PC-9 (cell line): ENCODE measurements at regions not wholly inside any gene's neighbourhood (a gene's known extent, or its start where the extent isn't known, plus 50 kb on each side); places are given as distances from the start of the nearest gene placed in this dataset.

Source experiments
- BruUV-seq: library from RNA; stranded (reverse); fragments of 400-500 nt; replicated peaks from 2 replicates; lab custom pipeline; 2021; lab: Mats Ljungman, UMichigan
- CTCF ChIA-PET: fragments of 300-600 bp; sonication (Branson Sonifier 250); formaldehyde crosslinking; loops from one replicate; lab custom pipeline; 2022; ENCODE audit warnings: antibody characterized with exemption; lab: Charles Lee
- POLR2A ChIA-PET: fragments of 300-600 bp; sonication (Branson Sonifier 250); formaldehyde crosslinking; loops from one replicate; lab custom pipeline; 2022; ENCODE audit warnings: antibody characterized with exemption; ENCODE audit not compliant: unreplicated experiment; lab: Charles Lee
- DNase-seq, 2 experiments: peaks; one replicate each; pipeline versions ENCODE4 v3.0.0 to v3.0.0-alpha.2; 2015 to 2022; ENCODE audit warnings: mixed read lengths in 1 of 2
- H2AFZ ChIP-seq: fragments of 200-600 bp; sonication (generic); 2 replicates; pipeline ENCODE4 v1.8.1; 2017; ENCODE audit warnings: antibody characterized with exemption
- H3F3A ChIP-seq: fragments of 200-600 bp; sonication (generic); 2 replicates; pipeline ENCODE4 v1.8.1; 2017; ENCODE audit warnings: antibody characterized with exemption, mild to moderate bottlenecking, low read depth; ENCODE audit not compliant: insufficient read depth
- H3K27ac ChIP-seq: fragments of 200-600 bp; sonication (generic); 2 replicates; pipeline ENCODE4 v1.6.1; 2016; ENCODE audit warnings: mixed run types
- H3K27me3 ChIP-seq: fragments of 200-600 bp; sonication (generic); 2 replicates; pipeline ENCODE4 v1.6.1; 2016; ENCODE audit warnings: low read depth, mixed run types; ENCODE audit not compliant: insufficient read depth
- H3K36me3 ChIP-seq: fragments of 200-600 bp; sonication (generic); 2 replicates; pipeline ENCODE4 v1.6.1; 2016; ENCODE audit warnings: low read depth, mixed run types
- H3K4me1 ChIP-seq: fragments of 200-600 bp; sonication (generic); replicated peaks from 2 replicates; pipeline ENCODE4 v1.6.1; 2016; ENCODE audit warnings: mixed run types; ENCODE audit not compliant: insufficient read depth
- H3K4me2 ChIP-seq: fragments of 200-600 bp; sonication (generic); 2 replicates; pipeline ENCODE4 v1.6.1; 2017; ENCODE audit warnings: mixed run types
- H3K4me3 ChIP-seq: fragments of 200-600 bp; sonication (generic); 2 replicates; pipeline ENCODE4 v1.6.1; 2016; ENCODE audit warnings: mixed run types
- H3K79me2 ChIP-seq: fragments of 200-600 bp; sonication (generic); 2 replicates; pipeline ENCODE4 v1.6.1; 2017; ENCODE audit warnings: low read depth, mixed run types
- H3K9me2 ChIP-seq: fragments of 200-600 bp; sonication (generic); 2 replicates; pipeline ENCODE4 v1.8.1; 2017; ENCODE audit warnings: mild to moderate bottlenecking; ENCODE audit not compliant: insufficient read depth
- H3K9me3 ChIP-seq: fragments of 200-600 bp; sonication (generic); 2 replicates; pipeline ENCODE4 v1.8.1; 2016; ENCODE audit warnings: low read depth; ENCODE audit not compliant: insufficient read depth
- H4K20me1 ChIP-seq: fragments of 200-600 bp; sonication (generic); 2 replicates; pipeline ENCODE4 v1.8.1; 2017; ENCODE audit not compliant: insufficient read depth
- EZH2 ChIP-seq: fragments of 200-600 bp; sonication (generic); IDR thresholded peaks from 2 replicates; pipeline ENCODE4 v1.8.0; 2017; ENCODE audit warnings: antibody characterized with exemption, low read depth
- intact Hi-C: fragments of 100-400 bp; cut with micrococcal nuclease; formaldehyde crosslinking; loops from one replicate; pipeline ENCODE4 v1.10.0; 2022; ENCODE audit not compliant: unreplicated experiment
- TF ChIP-seq, protein P1 (sequence below): fragments of 200-600 bp; sonication (generic); conservative IDR thresholded peaks from 2 replicates; pipeline ENCODE4 v1.6.1; 2017; ENCODE audit warnings: mixed run types, antibody characterized with exemption, mild to moderate bottlenecking, moderate library complexity

DNA sequence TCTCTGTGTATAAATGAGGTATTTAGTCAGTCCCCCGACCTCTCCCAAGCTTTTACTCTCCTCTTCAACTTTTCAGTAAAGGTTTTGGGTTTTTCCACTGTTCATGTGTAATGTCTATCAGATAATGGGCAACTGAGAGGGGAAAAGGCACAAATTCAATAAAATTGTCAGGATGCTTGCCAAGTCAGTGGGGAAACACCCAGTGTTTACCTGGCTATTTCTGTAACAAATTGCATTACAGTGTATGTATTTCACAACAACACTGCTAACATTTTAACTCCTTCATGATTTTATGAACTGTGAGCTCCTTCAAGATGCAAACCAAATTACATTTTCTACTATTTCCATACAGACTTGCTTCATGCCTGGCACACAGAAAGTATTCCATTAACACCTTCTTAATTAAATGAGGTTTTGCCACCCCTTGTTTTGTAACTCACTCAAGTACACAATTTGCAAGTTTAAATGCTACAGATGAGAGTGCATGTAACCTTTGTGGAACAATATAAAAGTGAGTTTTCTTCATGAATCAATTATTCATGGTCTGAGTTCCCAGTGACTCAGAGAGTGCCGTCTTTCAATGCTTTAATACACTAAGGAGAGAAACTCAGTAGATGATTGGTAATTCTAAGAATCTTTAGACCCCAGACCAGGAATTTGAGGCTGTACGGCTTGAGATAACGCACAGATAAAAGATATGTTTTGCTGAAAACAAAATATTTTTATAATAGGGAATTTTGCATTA is 149.8 kb upstream of the TLL1 start:
- no peak for DNase-seq
- Histone ChIP-seq H3K4me3 (no peak overlapping the region), H3K79me2 (no peaks in the 10 kb centered on the region), H3K4me2 (no peak overlapping the region), H3K9me2 (no peaks in the 10 kb centered on the region), H4K20me1 (no peaks in the 10 kb centered on the region), H3K4me1 (no peaks in the 10 kb centered on the region; the same call in 1 of the 2 replicates), H3F3A (no peaks in the 10 kb centered on the region), H3K36me3 (no peaks in the 10 kb centered on the region), H3K9me3 (no peaks in the 10 kb centered on the region), H3K27me3 (no peaks in the 10 kb centered on the region), H2AFZ (no peak overlapping the region), H3K27ac (no peak overlapping the region)
- BruUV-seq = no TSS peak
- ChIA-PET CTCF (no interaction called here), POLR2A (interaction anchor here (0.5 kb wide), 1 partner anchor 1157 kb away, joined by 4 read pairs; no protein-coding TSS in a partner anchor)
- no peak for TF ChIP-seq EZH2
- TF ChIP-seq, protein P1, sequence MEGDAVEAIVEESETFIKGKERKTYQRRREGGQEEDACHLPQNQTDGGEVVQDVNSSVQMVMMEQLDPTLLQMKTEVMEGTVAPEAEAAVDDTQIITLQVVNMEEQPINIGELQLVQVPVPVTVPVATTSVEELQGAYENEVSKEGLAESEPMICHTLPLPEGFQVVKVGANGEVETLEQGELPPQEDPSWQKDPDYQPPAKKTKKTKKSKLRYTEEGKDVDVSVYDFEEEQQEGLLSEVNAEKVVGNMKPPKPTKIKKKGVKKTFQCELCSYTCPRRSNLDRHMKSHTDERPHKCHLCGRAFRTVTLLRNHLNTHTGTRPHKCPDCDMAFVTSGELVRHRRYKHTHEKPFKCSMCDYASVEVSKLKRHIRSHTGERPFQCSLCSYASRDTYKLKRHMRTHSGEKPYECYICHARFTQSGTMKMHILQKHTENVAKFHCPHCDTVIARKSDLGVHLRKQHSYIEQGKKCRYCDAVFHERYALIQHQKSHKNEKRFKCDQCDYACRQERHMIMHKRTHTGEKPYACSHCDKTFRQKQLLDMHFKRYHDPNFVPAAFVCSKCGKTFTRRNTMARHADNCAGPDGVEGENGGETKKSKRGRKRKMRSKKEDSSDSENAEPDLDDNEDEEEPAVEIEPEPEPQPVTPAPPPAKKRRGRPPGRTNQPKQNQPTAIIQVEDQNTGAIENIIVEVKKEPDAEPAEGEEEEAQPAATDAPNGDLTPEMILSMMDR = no peak
- intact Hi-C loops = no loop called here

GRCh38 chr4:165724786-165725185 is 148.3 kb upstream of the TLL1 start:
- H4K20me1 ChIP-seq = no peaks in the 10 kb centered on the region
- DNase-seq = no peak
- no peak overlapping the region for H3K4me3 ChIP-seq
- ChIA-PET POLR2A (no interaction called here), CTCF (no interaction called here)
- no peaks in the 10 kb centered on the region; the same call in 1 of the 2 replicates for H3K4me1 ChIP-seq
- no peaks in the 10 kb centered on the region for H3K9me3 ChIP-seq
- no peaks in the 10 kb centered on the region for H3K79me2 ChIP-seq
- no peaks in the 10 kb centered on the region for H3K36me3 ChIP-seq
- H3K4me2 ChIP-seq = no peak overlapping the region
- TF ChIP-seq EZH2 = no peak
- TF ChIP-seq, protein P1 = no peak
- H3F3A ChIP-seq = no peaks in the 10 kb centered on the region
- H3K9me2 ChIP-seq = no peaks in the 10 kb centered on the region
- BruUV-seq = no TSS peak
- no peak overlapping the region for H2AFZ ChIP-seq
- H3K27ac ChIP-seq = no peak overlapping the region
- intact Hi-C loops = no loop called here
- no peaks in the 10 kb centered on the region for H3K27me3 ChIP-seq

GRCh38 chr4:165725352-165725751 is 147.7 kb upstream of the TLL1 start:
- Histone ChIP-seq H3K9me3 (no peaks in the 10 kb centered on the region), H3K4me1 (no peaks in the 10 kb centered on the region; the same call in 1 of the 2 replicates), H3K9me2 (no peaks in the 10 kb centered on the region), H3K4me2 (no peak overlapping the region), H3K27ac (no peak overlapping the region), H4K20me1 (no peaks in the 10 kb centered on the region), H3K36me3 (no peaks in the 10 kb centered on the region), H3F3A (no peaks in the 10 kb centered on the region), H2AFZ (no peak overlapping the region), H3K79me2 (no peaks in the 10 kb centered on the region), H3K27me3 (no peaks in the 10 kb centered on the region), H3K4me3 (no peak overlapping the region)
- ChIA-PET CTCF (no interaction called here), POLR2A (no interaction called here)
- no peak for DNase-seq
- intact Hi-C loops = no loop called here
- TF ChIP-seq, protein P1 = no peak
- no peak for TF ChIP-seq EZH2
- BruUV-seq = no TSS peak
